ENCODE measurements at regions not wholly inside any gene's neighbourhood (a gene's known extent, or its start where the extent isn't known, plus 50 kb on each side); places are given as distances from the start of the nearest gene placed in this dataset.
"Not testable (repeated sequence)": the region's sequence is repeated elsewhere in the genome, so short reads cannot be mapped to it uniquely, and the experiment has no call there.

DNA sequence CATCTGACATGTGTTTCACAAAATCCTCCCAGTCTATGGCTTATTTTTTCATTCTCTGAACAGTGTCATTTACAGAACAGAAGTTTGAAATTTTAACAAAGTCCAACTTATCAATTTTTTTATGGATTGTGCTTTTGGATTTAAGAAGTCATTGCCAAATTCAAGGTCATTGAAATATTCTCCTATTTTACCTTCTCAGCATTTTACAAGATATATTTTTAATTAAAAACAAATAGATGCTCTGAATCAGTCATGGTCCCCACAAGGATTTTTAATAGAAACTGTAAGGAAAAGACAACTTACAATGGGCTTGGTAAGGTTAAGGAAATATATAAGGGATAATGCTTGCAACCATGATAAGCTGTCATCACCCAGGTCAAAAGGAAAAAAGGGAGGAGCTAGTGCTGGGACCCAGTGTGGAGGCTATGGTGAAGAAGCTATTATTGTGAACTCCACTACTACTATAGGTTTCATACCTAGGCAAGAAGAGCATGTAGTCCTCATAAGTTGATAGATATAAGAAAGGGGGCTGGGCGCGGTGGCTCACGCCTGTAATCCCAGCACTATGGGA, 144.5 kb upstream of the KCNJ15 start:
- Histone ChIP-seq H3K27ac (ENCODE audit: low read depth, low read length, poor library complexity, severe bottlenecking) (no peak overlapping the region), H3K36me3 (ENCODE audit: insufficient read depth, low read length, poor library complexity, severe bottlenecking) (no peaks in the 10 kb centered on the region), H3K4me1 (ENCODE audit: insufficient read depth, low read length, poor library complexity, severe bottlenecking) (no peaks in the 10 kb centered on the region), H3K27me3 (replicated peaks; ENCODE audit: insufficient read depth, low read depth, low read length, poor library complexity) (no peaks in the 10 kb centered on the region), H3K9me3 (ENCODE audit: low read depth, low read length, poor library complexity, severe bottlenecking) (no peaks in the 10 kb centered on the region), H3K4me3 (ENCODE audit: low read depth, low read length, poor library complexity, severe bottlenecking) (no peak overlapping the region)
- TF ChIP-seq, protein P1, sequence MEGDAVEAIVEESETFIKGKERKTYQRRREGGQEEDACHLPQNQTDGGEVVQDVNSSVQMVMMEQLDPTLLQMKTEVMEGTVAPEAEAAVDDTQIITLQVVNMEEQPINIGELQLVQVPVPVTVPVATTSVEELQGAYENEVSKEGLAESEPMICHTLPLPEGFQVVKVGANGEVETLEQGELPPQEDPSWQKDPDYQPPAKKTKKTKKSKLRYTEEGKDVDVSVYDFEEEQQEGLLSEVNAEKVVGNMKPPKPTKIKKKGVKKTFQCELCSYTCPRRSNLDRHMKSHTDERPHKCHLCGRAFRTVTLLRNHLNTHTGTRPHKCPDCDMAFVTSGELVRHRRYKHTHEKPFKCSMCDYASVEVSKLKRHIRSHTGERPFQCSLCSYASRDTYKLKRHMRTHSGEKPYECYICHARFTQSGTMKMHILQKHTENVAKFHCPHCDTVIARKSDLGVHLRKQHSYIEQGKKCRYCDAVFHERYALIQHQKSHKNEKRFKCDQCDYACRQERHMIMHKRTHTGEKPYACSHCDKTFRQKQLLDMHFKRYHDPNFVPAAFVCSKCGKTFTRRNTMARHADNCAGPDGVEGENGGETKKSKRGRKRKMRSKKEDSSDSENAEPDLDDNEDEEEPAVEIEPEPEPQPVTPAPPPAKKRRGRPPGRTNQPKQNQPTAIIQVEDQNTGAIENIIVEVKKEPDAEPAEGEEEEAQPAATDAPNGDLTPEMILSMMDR (conservative IDR thresholded peaks at IDR 0.05; ENCODE audit: low read depth, low read length), result no peak
- no peak for TF ChIP-seq EZH2 (IDR thresholded peaks at IDR 0.05; ENCODE audit: borderline replicate concordance, low read depth, low read length, poor library complexity, severe bottlenecking)
- intact Hi-C loops (cut with micrococcal nuclease; ENCODE audit: unreplicated experiment), result no loop called here
- ChIA-PET POLR2A (ENCODE audit: low non-redundant PET) (no interaction called here), CTCF (interaction anchor here (0.6 kb wide), 1 partner anchor 11 kb away, joined by 3 read pairs; no protein-coding TSS in a partner anchor)
- no peak for DNase-seq (ENCODE audit: low spot score)
- BruUV-seq (replicated peaks), result no TSS peak

- H3K9me3 ChIP-seq (ENCODE audit: low read depth, low read length, poor library complexity, severe bottlenecking), result no peaks in the 10 kb centered on the region
- H3K36me3 ChIP-seq (ENCODE audit: insufficient read depth, low read length, poor library complexity, severe bottlenecking), result no peaks in the 10 kb centered on the region
- no TSS peak for BruUV-seq (replicated peaks)
- no peak overlapping the region for H3K27ac ChIP-seq (ENCODE audit: low read depth, low read length, poor library complexity, severe bottlenecking)
- no peak for DNase-seq (ENCODE audit: low spot score)
- POLR2A ChIA-PET (ENCODE audit: low non-redundant PET), result no interaction called here
- CTCF ChIA-PET, result interaction anchor here (0.5 kb wide), 1 partner anchor 15 kb away, joined by 5 read pairs; no protein-coding TSS in a partner anchor
- intact Hi-C loops (cut with micrococcal nuclease; ENCODE audit: unreplicated experiment), result no loop called here
- H3K4me3 ChIP-seq (ENCODE audit: low read depth, low read length, poor library complexity, severe bottlenecking), result no peak overlapping the region
- H3K27me3 ChIP-seq (replicated peaks; ENCODE audit: insufficient read depth, low read depth, low read length, poor library complexity), result no peaks in the 10 kb centered on the region
- H3K4me1 ChIP-seq (ENCODE audit: insufficient read depth, low read length, poor library complexity, severe bottlenecking), result no peaks in the 10 kb centered on the region
- TF ChIP-seq EZH2 (IDR thresholded peaks at IDR 0.05; ENCODE audit: borderline replicate concordance, low read depth, low read length, poor library complexity, severe bottlenecking), result no peak
These were observed 142.0 kb upstream of the KCNJ15 start for GRCh38 chr21:38114717-38115333.

GRCh38 chr21:38115870-38116269, 140.9 kb upstream of the KCNJ15 start:
- CTCF ChIA-PET, result no interaction called here
- Histone ChIP-seq H3K27ac (ENCODE audit: low read depth, low read length, poor library complexity, severe bottlenecking) (no peak overlapping the region), H3K36me3 (ENCODE audit: insufficient read depth, low read length, poor library complexity, severe bottlenecking) (no peaks in the 10 kb centered on the region), H3K9me3 (ENCODE audit: low read depth, low read length, poor library complexity, severe bottlenecking) (no peaks in the 10 kb centered on the region), H3K4me3 (ENCODE audit: low read depth, low read length, poor library complexity, severe bottlenecking) (no peak overlapping the region), H3K4me1 (ENCODE audit: insufficient read depth, low read length, poor library complexity, severe bottlenecking) (no peaks in the 10 kb centered on the region), H3K27me3 (replicated peaks; ENCODE audit: insufficient read depth, low read depth, low read length, poor library complexity) (no peaks in the 10 kb centered on the region)
- intact Hi-C loops (cut with micrococcal nuclease; ENCODE audit: unreplicated experiment), result no loop called here
- POLR2A ChIA-PET (ENCODE audit: low non-redundant PET), result no interaction called here
- BruUV-seq (replicated peaks), result no TSS peak
- TF ChIP-seq, protein P1 (conservative IDR thresholded peaks at IDR 0.05; ENCODE audit: low read depth, low read length), result no peak
- TF ChIP-seq EZH2 (IDR thresholded peaks at IDR 0.05; ENCODE audit: borderline replicate concordance, low read depth, low read length, poor library complexity, severe bottlenecking), result no peak
- no peak for DNase-seq (ENCODE audit: low spot score)

- no peak for DNase-seq (ENCODE audit: low spot score)
- Histone ChIP-seq H3K27me3 (replicated peaks; ENCODE audit: insufficient read depth, low read depth, low read length, poor library complexity) (no peaks in the 10 kb centered on the region), H3K27ac (ENCODE audit: low read depth, low read length, poor library complexity, severe bottlenecking) (no peak overlapping the region), H3K4me3 (ENCODE audit: low read depth, low read length, poor library complexity, severe bottlenecking) (no peak overlapping the region), H3K4me1 (ENCODE audit: insufficient read depth, low read length, poor library complexity, severe bottlenecking) (no peaks in the 10 kb centered on the region), H3K9me3 (ENCODE audit: low read depth, low read length, poor library complexity, severe bottlenecking) (no peaks in the 10 kb centered on the region), H3K36me3 (ENCODE audit: insufficient read depth, low read length, poor library complexity, severe bottlenecking) (no peaks in the 10 kb centered on the region)
- no TSS peak for BruUV-seq (replicated peaks)
- CTCF ChIA-PET, result no interaction called here
- POLR2A ChIA-PET (ENCODE audit: low non-redundant PET), result no interaction called here
- intact Hi-C loops (cut with micrococcal nuclease; ENCODE audit: unreplicated experiment), result no loop called here
- no peak for TF ChIP-seq EZH2 (IDR thresholded peaks at IDR 0.05; ENCODE audit: borderline replicate concordance, low read depth, low read length, poor library complexity, severe bottlenecking)
- TF ChIP-seq, protein P1 (conservative IDR thresholded peaks at IDR 0.05; ENCODE audit: low read depth, low read length), result no peak
These were observed 137.0 kb upstream of the KCNJ15 start for GRCh38 chr21:38119793-38120192.

GRCh38 chr21:38120679-38120983, 136.2 kb upstream of the KCNJ15 start:
- intact Hi-C loops (cut with micrococcal nuclease; ENCODE audit: unreplicated experiment); CTCF ChIA-PET; DNase-seq (ENCODE audit: low spot score); BruUV-seq (replicated peaks); H3K27ac ChIP-seq (ENCODE audit: low read depth, low read length, poor library complexity, severe bottlenecking); H3K4me3 ChIP-seq (ENCODE audit: low read depth, low read length, poor library complexity, severe bottlenecking); H3K27me3 ChIP-seq (replicated peaks; ENCODE audit: insufficient read depth, low read depth, low read length, poor library complexity); H3K36me3 ChIP-seq (ENCODE audit: insufficient read depth, low read length, poor library complexity, severe bottlenecking); H3K4me1 ChIP-seq (ENCODE audit: insufficient read depth, low read length, poor library complexity, severe bottlenecking); H3K9me3 ChIP-seq (ENCODE audit: low read depth, low read length, poor library complexity, severe bottlenecking): not testable (repeated sequence)
- POLR2A ChIA-PET (ENCODE audit: low non-redundant PET), result interaction anchor here (0.7 kb wide), 1 partner anchor 116 kb away, joined by 22 read pairs; no protein-coding TSS in a partner anchor

Measured in A673 (cell line).